Stromal cell of bone marrow (primary cell): ENCODE measurements at regions not wholly inside any gene's neighbourhood (a gene's known extent, or its start where the extent isn't known, plus 50 kb on each side); places are given as distances from the start of the nearest gene placed in this dataset.

Experiments
- DNase-seq: peaks from one replicate; pipeline ENCODE4 v3.0.0-alpha.2; 2012; ENCODE audit warnings: low read depth

DNA sequence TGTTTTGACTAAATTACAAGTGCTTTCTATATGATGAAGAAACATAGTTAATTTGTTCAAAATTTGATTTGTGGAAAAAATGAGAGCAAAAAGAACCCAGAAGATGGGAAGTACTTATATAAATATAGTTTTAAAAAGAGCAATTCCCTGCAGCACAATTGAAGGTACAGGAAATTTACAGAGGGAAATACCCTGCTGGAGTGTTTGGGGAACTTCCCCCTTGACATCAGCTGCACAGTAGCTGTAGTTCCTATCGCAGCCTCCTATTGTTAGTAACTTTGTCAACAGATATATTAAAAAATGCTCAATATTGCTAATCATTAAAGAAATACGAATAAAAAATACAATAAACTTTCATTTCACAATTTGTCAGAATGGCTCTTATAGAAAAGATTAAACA lies 1118.8 kb upstream of the ZEB2 start:
- no peak for DNase-seq

- DNase-seq: no peak
Measured at GRCh38 chr2:145635706-145636427, 1115.9 kb upstream of the ZEB2 start.

DNA sequence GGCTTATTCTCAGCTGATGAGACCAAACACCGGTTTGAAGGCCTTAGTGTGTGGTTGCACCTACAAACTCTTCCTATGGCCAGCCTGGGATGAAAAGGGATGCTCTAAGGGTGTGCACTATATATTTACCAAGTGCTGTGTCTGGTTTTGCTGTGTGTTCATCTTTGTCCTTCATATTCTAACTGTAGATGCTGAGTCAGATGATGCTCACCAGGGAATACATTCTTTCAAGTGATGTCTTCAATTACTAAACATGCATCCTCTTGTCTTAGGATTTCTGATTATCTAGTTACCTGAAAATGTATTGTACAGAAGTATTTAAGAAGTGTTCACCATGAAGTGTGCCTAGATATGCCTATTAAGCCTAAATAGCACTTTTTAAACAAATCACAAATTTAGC lies 1111.6 kb upstream of the ZEB2 start:
- no peak for DNase-seq

- peak; percentile 14 for DNase-seq
Measured at GRCh38 chr2:145626301-145626700, 1106.4 kb upstream of the ZEB2 start.

GRCh38 chr2:145625111-145625510 lies 1105.2 kb upstream of the ZEB2 start:
- DNase-seq: no peak

DNA sequence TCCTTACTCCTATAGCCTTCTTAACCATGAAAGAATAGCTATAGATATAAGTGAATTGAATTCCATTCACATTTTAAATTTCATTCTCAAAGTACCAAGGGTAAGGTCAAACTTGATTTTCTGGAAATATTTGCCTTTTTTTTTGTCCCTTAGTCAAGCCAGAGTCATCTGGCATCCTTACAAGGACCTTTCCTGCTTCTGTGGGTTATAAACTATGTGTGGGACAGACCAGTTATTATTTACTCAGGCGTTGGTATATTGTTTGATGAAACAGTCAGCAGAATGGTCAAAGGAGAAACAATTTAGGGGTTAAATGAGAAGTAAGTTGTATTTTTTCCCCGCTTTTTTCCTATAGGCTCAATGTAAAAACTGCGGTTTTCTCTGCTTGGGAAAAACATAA lies 1103.2 kb upstream of the ZEB2 start:
- peak; percentile 66 for DNase-seq

DNA sequence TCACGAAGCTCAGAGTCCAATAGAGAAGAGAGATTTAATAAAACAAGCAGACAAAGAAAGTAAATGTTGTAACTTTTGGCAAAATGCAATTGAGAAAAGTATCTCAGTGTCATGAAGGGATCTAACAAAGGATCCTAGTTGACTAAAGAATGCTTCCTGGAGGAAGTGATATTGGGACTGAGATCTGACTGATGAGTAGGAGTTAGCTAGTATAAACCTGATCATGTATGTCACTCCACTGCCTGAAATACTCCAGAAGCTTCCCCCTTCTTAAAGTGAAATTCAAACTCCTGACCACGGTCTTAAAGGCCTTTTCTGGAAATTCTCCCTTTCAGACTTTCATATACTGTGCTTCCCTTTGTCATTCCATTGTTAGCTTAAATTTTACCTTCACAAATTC lies 1102.4 kb upstream of the ZEB2 start:
- DNase-seq: no peak

- no peak for DNase-seq
Measured at GRCh38 chr2:145617906-145618305, 1098.0 kb upstream of the ZEB2 start.

DNA sequence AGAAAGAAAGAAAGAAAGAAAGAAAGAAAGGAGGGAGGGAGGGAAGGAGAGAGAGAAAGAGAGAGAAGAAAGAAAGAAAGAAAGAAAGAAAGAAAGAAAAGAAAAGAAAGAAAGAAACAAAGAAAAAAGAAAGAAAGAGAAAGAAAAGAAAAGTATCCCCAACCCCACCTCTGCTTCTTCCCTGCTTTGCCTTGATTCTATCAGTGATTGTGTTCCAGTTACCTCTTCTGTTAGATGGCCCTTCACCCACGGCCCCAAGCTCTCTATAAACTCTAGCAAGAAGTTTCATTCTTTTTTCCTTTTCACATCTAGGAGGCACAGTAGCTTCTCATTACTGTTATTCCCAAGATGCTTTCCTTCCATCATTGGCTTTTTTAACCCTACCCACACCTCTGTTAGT lies 1097.5 kb upstream of the ZEB2 start:
- DNase-seq: no peak

DNA sequence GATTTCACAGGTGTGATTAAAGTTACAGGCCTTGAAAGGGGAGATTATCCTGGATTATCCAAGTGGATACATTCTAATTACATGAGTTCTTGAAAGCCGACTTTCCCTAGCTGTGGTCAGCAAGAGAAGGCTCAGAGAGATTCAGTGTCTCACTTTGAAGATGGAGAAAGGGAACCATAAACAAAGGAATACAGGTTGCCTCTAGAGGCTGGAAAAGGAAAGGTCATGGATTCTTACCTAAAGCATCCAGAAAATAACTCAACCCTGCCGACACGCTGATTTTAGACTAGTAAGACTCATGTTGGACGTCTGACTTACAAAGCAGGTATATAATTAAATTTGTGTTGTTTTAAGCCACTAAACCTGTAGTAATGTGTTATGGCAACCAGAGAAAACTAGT lies 1095.7 kb upstream of the ZEB2 start:
- DNase-seq: no peak

DNA sequence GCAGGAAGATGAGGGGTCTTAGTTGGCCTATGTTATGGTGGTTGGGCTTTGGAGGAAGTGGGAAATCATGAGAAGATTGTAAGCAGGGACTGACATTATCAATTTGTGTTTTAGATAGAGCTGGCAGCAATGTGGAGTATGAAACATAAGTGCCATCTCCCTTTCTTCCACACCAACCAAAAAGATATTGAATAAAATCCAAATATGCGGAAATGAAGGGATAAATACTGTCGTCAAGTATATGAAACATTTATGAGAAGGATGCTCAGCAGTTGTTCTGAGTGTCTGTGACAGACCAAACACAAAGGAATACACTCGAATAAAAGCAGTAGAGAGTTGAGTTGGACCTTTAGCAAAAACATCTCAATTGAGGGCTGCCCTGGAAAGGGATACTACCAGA lies 1090.0 kb upstream of the ZEB2 start:
- DNase-seq: no peak

GRCh38 chr2:145601361-145601925 lies 1081.5 kb upstream of the ZEB2 start:
- no peak for DNase-seq

- DNase-seq: no peak
Measured at GRCh38 chr2:145600811-145601210, 1080.9 kb upstream of the ZEB2 start.

GRCh38 chr2:145599756-145600155 lies 1079.8 kb upstream of the ZEB2 start:
- DNase-seq: peak; percentile 58

- peak; percentile 57 for DNase-seq
Measured at GRCh38 chr2:145598434-145598833, 1078.5 kb upstream of the ZEB2 start.

- no peak for DNase-seq
Measured at GRCh38 chr2:145597809-145598208, 1077.9 kb upstream of the ZEB2 start.

DNA sequence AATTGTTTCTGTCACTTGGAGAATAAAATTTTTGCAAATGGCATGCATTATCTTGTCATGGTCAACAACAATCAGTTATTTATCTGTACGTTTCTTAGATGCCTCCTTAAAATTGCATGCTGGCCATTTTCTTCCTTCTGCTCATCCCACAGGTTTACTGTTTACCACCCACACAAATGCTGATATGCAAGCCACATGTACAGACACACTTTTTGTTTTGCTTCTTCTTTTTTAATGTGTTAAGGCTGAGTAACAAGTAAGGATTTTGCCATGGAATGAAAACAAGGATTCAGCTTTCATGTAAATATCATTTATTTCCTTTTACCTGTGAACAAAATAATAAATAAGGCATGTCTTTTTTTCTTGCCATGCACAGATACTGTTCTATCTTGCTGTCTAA lies 1077.1 kb upstream of the ZEB2 start:
- DNase-seq: no peak

DNA sequence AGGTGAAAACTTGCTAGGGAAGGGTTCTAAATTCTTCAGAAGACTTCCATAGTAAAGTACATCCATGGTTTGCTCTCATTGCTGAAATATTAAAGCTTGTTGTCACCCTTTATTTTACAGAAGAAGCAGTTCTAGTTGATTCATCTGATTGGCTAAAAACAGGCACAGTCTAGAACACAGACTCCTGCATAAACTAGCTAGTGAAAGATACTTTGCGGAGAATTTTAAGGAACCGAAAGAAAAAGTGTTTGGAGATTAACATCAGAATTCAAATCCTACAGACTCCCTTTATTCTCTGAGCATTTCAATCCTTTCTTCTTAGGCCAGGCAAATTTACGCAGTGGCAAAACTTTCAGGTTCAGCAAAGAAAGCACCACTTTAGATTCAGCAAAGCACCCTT lies 1076.5 kb upstream of the ZEB2 start:
- DNase-seq: no peak

GRCh38 chr2:145595296-145595695 lies 1075.4 kb upstream of the ZEB2 start:
- no peak for DNase-seq

DNA sequence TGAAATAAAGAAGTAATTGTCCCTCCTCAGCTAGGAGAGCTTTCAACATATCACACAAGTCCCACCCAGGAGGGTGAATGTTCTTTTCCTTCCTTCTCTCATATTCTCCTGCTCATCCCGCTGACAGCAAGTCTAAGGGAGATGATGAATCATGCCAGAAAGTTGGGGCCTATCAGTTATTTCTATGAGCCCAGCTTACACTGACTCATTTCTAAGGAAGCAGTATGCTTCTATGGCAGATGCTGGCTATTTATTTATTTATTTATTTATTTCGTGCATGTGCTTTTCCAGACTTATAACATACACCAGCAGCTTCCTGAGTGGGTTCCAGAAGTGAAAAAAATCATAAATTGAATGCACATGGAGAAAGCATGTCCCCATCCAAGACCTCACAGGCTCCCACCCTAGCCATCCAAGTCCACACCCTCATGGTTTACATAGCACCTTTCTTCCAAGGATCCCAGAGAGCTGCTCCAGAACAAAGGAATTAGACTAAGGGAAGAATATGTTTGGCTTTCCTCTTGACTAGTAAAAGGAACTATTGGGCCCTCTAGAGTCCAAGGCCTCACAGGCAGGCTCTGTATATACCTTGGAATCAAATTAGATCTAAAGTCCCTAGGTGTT lies 1074.2 kb upstream of the ZEB2 start:
- DNase-seq: peak; percentile 72

DNA sequence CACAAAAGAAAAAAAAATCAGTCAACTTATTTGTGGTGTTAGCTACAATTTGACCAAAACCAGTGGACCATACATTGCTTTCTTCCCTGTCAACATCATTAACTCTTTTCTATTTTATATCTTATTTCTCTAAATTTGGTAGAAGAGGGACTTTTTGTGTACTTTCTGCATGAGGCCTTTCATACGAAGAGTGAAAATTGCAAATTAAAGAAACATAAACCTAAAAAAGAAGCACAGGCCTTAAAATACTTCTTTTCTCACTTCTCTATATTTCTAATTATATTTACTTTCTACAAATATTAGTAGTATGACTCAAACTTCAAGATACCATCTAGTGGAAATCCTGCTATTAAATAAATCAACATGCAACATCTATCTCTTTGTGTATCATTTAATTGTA lies 1073.4 kb upstream of the ZEB2 start:
- no peak for DNase-seq

DNA sequence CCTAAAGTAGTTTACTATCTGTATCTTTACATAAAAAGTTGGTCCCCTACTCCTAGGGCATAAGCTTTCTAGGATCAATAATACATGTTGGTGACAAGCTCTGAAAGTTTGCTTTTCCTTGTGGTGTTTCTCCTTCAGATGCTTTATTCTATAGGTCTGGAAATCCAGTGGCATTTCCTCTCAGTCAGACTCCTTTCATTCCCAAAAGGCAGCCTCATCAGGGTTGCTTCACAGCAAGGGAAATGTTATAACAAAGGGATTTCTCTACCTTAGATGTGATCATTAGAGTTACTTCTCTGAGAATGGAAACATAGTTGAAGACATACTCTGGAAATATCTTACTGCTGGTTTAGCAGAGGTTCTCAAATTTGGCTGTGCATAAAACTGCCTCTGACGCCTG lies 1072.4 kb upstream of the ZEB2 start:
- DNase-seq: no peak

- DNase-seq: no peak
Measured at GRCh38 chr2:145591109-145591809, 1071.3 kb upstream of the ZEB2 start.
